ENCODE measurements at regions not wholly inside any gene's neighbourhood (a gene's known extent, or its start where the extent isn't known, plus 50 kb on each side); places are given as distances from the start of the nearest gene placed in this dataset.

DNA sequence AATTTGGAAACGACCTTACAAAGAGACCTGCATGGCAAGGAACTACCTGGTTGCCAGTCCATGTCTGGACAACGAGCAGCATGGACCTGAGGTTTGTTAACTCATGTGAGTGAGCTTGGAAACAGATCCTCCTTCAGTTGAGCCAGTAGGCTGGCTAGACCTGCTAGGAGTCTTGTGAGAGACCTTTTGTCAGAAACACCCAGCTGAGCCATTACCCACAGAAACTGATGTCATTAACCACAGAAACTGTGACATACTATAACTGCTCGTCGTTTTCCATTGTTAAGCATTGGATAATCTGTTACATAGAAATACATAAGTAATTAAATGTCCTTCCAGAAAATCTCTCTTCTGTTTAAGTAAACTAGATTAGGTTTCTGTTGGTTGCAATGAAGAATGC lies 211.1 kb upstream of the C21orf91 start:
- Histone ChIP-seq H3K4me3 (ENCODE audit: severe bottlenecking) (no peak overlapping the region), H3K27me3 (ENCODE audit: insufficient read depth, poor library complexity, severe bottlenecking) (peaks cover 8% of the 10 kb centered on the region), H3K36me3 (ENCODE audit: low read depth) (no peaks in the 10 kb centered on the region), H3K4me1 (ENCODE audit: insufficient read depth, poor library complexity, severe bottlenecking) (no peaks in the 10 kb centered on the region), H3K27ac (ENCODE audit: poor library complexity, severe bottlenecking) (no peak overlapping the region), H3K9me3 (ENCODE audit: severe bottlenecking) (no peaks in the 10 kb centered on the region)
- no peak for TF ChIP-seq CTCF (IDR thresholded peaks at IDR 0.05; ENCODE audit: poor library complexity, severe bottlenecking)
- DNase-seq (ENCODE audit: low spot score) (no peak), ATAC-seq (ENCODE audit: low read depth) (no peak)

- no peak for ATAC-seq (ENCODE audit: low read depth)
- no peak overlapping the region for H3K4me3 ChIP-seq (ENCODE audit: severe bottlenecking)
- TF ChIP-seq CTCF (IDR thresholded peaks at IDR 0.05; ENCODE audit: poor library complexity, severe bottlenecking) = no peak
- H3K9me3 ChIP-seq (ENCODE audit: severe bottlenecking) = no peaks in the 10 kb centered on the region
- no peak for DNase-seq (ENCODE audit: low spot score)
- H3K27me3 ChIP-seq (ENCODE audit: insufficient read depth, poor library complexity, severe bottlenecking) = peaks cover 8% of the 10 kb centered on the region
- H3K36me3 ChIP-seq (ENCODE audit: low read depth) = no peaks in the 10 kb centered on the region
- no peak overlapping the region for H3K27ac ChIP-seq (ENCODE audit: poor library complexity, severe bottlenecking)
- H3K4me1 ChIP-seq (ENCODE audit: insufficient read depth, poor library complexity, severe bottlenecking) = no peaks in the 10 kb centered on the region
Observed at GRCh38 chr21:18026359-18026758, 207.2 kb upstream of the C21orf91 start.

DNA sequence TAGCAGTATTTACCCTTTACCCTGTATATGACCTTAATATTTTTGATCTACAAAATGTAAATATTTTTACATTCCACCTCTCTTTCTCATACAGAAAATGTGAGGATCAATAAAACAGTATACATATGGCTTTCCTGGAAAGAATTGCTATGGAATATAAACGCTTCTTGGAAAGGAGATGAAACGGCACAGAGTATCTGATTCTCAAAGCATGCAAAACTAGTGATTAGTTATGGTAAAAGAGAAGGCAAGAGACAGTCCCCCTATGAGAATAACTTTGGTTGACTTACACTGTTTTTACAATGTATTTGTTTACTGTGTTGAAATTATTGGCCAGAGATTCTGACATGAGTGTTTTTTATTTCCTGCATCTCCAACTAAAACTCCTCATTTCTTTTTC lies 204.6 kb upstream of the C21orf91 start:
- TF ChIP-seq CTCF (IDR thresholded peaks at IDR 0.05; ENCODE audit: poor library complexity, severe bottlenecking) = no peak
- ATAC-seq (ENCODE audit: low read depth) (no peak), DNase-seq (ENCODE audit: low spot score) (no peak)
- no peaks in the 10 kb centered on the region for H3K4me1 ChIP-seq (ENCODE audit: insufficient read depth, poor library complexity, severe bottlenecking)
- no peaks in the 10 kb centered on the region for H3K36me3 ChIP-seq (ENCODE audit: low read depth)
- H3K27me3 ChIP-seq (ENCODE audit: insufficient read depth, poor library complexity, severe bottlenecking) = peaks cover 8% of the 10 kb centered on the region
- no peak overlapping the region for H3K4me3 ChIP-seq (ENCODE audit: severe bottlenecking)
- no peaks in the 10 kb centered on the region for H3K9me3 ChIP-seq (ENCODE audit: severe bottlenecking)
- H3K27ac ChIP-seq (ENCODE audit: poor library complexity, severe bottlenecking) = no peak overlapping the region

GRCh38 chr21:18023157-18023556 lies 204.0 kb upstream of the C21orf91 start:
- no peak overlapping the region for H3K4me3 ChIP-seq (ENCODE audit: severe bottlenecking)
- H3K27me3 ChIP-seq (ENCODE audit: insufficient read depth, poor library complexity, severe bottlenecking) = peaks cover 8% of the 10 kb centered on the region
- no peak for DNase-seq (ENCODE audit: low spot score)
- no peaks in the 10 kb centered on the region for H3K9me3 ChIP-seq (ENCODE audit: severe bottlenecking)
- no peak; the same call in 2 of the 3 replicates for ATAC-seq (ENCODE audit: low read depth)
- H3K4me1 ChIP-seq (ENCODE audit: insufficient read depth, poor library complexity, severe bottlenecking) = no peaks in the 10 kb centered on the region
- H3K36me3 ChIP-seq (ENCODE audit: low read depth) = no peaks in the 10 kb centered on the region
- H3K27ac ChIP-seq (ENCODE audit: poor library complexity, severe bottlenecking) = no peak overlapping the region
- no peak for TF ChIP-seq CTCF (IDR thresholded peaks at IDR 0.05; ENCODE audit: poor library complexity, severe bottlenecking)

DNA sequence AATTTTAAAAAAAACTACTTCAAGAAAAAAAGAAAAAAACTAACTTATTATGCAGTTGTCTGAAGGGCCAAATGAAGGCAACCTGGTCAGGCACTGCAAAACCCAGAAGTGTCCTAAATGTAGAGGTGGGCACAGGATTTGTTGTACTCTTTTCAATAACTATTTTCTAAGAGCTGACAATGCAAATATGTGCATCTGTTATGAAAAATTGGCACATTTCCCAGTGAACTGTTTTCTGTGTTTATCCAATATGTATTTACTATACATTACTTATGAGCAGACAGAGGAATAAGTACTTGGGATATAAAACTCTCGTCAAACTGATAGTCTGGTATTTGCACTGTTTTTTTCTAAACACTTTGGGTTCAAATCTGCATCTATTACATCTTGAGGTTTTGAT lies 188.0 kb upstream of the C21orf91 start:
- TF ChIP-seq CTCF (IDR thresholded peaks at IDR 0.05; ENCODE audit: poor library complexity, severe bottlenecking) = no peak
- H3K9me3 ChIP-seq (ENCODE audit: severe bottlenecking) = no peaks in the 10 kb centered on the region
- DNase-seq (ENCODE audit: low spot score) (no peak), ATAC-seq (ENCODE audit: low read depth) (no peak)
- no peak overlapping the region for H3K27ac ChIP-seq (ENCODE audit: poor library complexity, severe bottlenecking)
- no peaks in the 10 kb centered on the region for H3K4me1 ChIP-seq (ENCODE audit: insufficient read depth, poor library complexity, severe bottlenecking)
- no peak overlapping the region for H3K4me3 ChIP-seq (ENCODE audit: severe bottlenecking)
- no peaks in the 10 kb centered on the region for H3K27me3 ChIP-seq (ENCODE audit: insufficient read depth, poor library complexity, severe bottlenecking)
- no peaks in the 10 kb centered on the region for H3K36me3 ChIP-seq (ENCODE audit: low read depth)
